MCF 10A (cell line): ENCODE measurements at regions not wholly inside any gene's neighbourhood (a gene's known extent, or its start where the extent isn't known, plus 50 kb on each side); places are given as distances from the start of the nearest gene placed in this dataset.
"Not testable (repeated sequence)": the region's sequence is repeated elsewhere in the genome, so short reads cannot be mapped to it uniquely, and the experiment has no call there.

Source experiments
- BruUV-seq: library from RNA; stranded (reverse); fragments of 400-500 nt; replicated peaks from 2 replicates; lab custom pipeline; 2021; lab: Mats Ljungman, UMichigan
- CTCF ChIA-PET: fragments of 300-600 bp; sonication (Branson Sonifier 250); formaldehyde crosslinking; extraction: SDS; loops from one replicate; lab custom pipeline; 2021; ENCODE audit warnings: antibody characterized with exemption, inconsistent platforms; lab: Yijun Ruan, JAX
- POLR2A ChIA-PET: fragments of 300-600, 350-650 bp; sonication (Branson Sonifier 250); formaldehyde crosslinking; extraction: SDS; loops from one replicate; lab custom pipeline; 2020; ENCODE audit warnings: antibody characterized with exemption, inconsistent platforms; lab: Yijun Ruan, JAX
- DNase-seq: peaks from one replicate; pipeline ENCODE4 v3.0.0-alpha.2; 2018; ENCODE audit not compliant: unreplicated experiment
- H3K27ac Mint-ChIP-seq: one replicate; pipeline ENCODE4 v1.8.0; 2022; ENCODE audit warnings: mild to moderate bottlenecking, low read depth, mixed read lengths; ENCODE audit not compliant: unreplicated experiment
- H3K27me3 Mint-ChIP-seq: one replicate; pipeline ENCODE4 v1.8.0; 2022; ENCODE audit warnings: mixed read lengths; ENCODE audit not compliant: insufficient read depth, unreplicated experiment
- H3K36me3 Mint-ChIP-seq: one replicate; pipeline ENCODE4 v1.8.0; 2022; ENCODE audit warnings: mild to moderate bottlenecking, moderate library complexity, mixed read lengths; ENCODE audit not compliant: insufficient read depth, unreplicated experiment
- H3K4me1 Mint-ChIP-seq: one replicate; pipeline ENCODE4 v1.8.0; 2022; ENCODE audit warnings: mixed read lengths; ENCODE audit not compliant: insufficient read depth, unreplicated experiment
- H3K4me3 Mint-ChIP-seq: one replicate; pipeline ENCODE4 v1.8.0; 2022; ENCODE audit warnings: mild to moderate bottlenecking, moderate library complexity, mixed read lengths; ENCODE audit not compliant: unreplicated experiment
- H3K9me3 Mint-ChIP-seq: one replicate; pipeline ENCODE4 v1.8.0; 2022; ENCODE audit warnings: mixed read lengths; ENCODE audit not compliant: unreplicated experiment
- intact Hi-C: fragments of 100-400 bp; cut with micrococcal nuclease; formaldehyde crosslinking; loops from 2 replicates; pipeline ENCODE4 v1.14.1; 2022
- TF ChIP-seq, protein P1 (sequence below): fragments of 200-600 bp; IDR thresholded peaks from one replicate; pipeline ENCODE4 v1.8.0; 2022; ENCODE audit warnings: antibody characterized with exemption, mild to moderate bottlenecking; ENCODE audit not compliant: unreplicated experiment

DNA sequence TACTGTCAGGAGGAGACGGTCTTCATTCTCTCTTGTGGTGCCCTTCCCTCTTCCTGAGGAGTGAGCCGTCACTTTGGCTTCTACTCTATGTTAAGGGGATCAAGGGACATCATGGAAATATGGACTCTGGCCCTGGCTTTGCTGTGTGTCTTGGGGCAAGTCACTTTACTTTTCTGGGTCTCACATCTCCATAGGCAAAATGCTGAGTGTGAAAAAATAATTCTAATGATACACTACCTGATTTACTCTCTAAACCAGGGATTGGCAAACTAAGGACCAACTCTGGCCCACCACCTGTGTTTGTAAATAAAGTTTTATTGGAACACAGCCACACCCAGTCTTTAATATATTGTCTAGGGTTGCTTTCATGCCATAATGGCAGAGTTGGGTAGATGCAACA is 548.7 kb upstream of the CDH5 start:
- Mint-ChIP-seq H3K4me3 (no peak overlapping the region), H3K9me3 (peaks cover 3% of the 10 kb centered on the region), H3K4me1 (no peaks in the 10 kb centered on the region), H3K27me3 (no peaks in the 10 kb centered on the region), H3K27ac (no peak overlapping the region), H3K36me3 (no peaks in the 10 kb centered on the region)
- TF ChIP-seq, protein P1, sequence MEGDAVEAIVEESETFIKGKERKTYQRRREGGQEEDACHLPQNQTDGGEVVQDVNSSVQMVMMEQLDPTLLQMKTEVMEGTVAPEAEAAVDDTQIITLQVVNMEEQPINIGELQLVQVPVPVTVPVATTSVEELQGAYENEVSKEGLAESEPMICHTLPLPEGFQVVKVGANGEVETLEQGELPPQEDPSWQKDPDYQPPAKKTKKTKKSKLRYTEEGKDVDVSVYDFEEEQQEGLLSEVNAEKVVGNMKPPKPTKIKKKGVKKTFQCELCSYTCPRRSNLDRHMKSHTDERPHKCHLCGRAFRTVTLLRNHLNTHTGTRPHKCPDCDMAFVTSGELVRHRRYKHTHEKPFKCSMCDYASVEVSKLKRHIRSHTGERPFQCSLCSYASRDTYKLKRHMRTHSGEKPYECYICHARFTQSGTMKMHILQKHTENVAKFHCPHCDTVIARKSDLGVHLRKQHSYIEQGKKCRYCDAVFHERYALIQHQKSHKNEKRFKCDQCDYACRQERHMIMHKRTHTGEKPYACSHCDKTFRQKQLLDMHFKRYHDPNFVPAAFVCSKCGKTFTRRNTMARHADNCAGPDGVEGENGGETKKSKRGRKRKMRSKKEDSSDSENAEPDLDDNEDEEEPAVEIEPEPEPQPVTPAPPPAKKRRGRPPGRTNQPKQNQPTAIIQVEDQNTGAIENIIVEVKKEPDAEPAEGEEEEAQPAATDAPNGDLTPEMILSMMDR, result no peak
- CTCF ChIA-PET, result no interaction called here
- BruUV-seq, result no TSS peak
- DNase-seq, result no peak
- intact Hi-C loops, result no loop called here
- POLR2A ChIA-PET, result no interaction called here

DNA sequence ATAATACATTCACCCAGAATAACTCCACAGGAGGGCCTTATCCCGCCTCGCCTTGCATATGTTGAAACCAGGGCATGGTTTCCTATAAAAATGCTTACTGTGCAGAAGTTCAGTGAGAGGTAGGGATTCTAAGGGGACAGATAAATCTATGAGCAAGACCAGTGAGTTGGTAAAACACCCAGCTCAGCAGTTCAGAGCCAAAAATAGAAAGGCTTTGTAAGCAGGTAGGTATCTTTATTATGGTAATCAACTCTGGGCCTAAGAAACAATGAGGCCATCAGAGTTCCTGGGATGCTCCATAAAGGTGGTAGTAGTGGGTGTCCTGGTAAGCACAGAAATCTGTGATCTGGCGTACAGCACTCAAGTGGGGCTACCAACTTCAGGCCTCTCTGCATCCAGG is 549.4 kb upstream of the CDH5 start:
- DNase-seq, result no peak
- intact Hi-C loops, result no loop called here
- Mint-ChIP-seq H3K36me3 (no peaks in the 10 kb centered on the region), H3K4me1 (no peaks in the 10 kb centered on the region), H3K27me3 (no peaks in the 10 kb centered on the region), H3K27ac (no peak overlapping the region), H3K9me3 (peaks cover 10% of the 10 kb centered on the region), H3K4me3 (no peak overlapping the region)
- TF ChIP-seq, protein P1, result no peak
- POLR2A ChIA-PET, result no interaction called here
- CTCF ChIA-PET, result interaction anchor here (0.5 kb wide), 1 partner anchor 1475 kb away, joined by 3 read pairs; no protein-coding TSS in a partner anchor
- BruUV-seq, result no TSS peak

DNA sequence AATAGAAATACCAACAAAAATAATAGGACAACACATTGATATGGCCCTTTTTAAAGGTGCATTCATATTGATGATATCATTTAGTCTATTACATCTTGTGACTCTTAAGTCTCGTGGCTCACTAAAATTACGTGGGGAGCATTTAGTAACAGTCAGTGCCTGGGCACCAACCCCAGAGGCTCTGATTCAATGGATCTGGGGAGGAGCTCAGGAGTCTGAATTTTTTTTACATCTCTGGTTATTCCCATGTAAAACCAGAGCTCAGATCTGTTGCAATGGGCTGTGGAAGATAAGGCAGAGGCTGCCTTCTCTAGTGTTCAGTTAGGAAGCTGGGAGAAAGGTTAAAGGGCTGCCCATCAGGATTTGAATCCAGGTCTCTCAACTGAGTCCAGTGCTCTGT is 549.9 kb upstream of the CDH5 start:
- CTCF ChIA-PET, result interaction anchor here (0.5 kb wide), 1 partner anchor 1475 kb away, joined by 3 read pairs; no protein-coding TSS in a partner anchor
- Mint-ChIP-seq H3K9me3 (peaks cover 15% of the 10 kb centered on the region), H3K4me1 (no peaks in the 10 kb centered on the region), H3K27me3 (no peaks in the 10 kb centered on the region), H3K4me3 (no peak overlapping the region), H3K27ac (no peak overlapping the region), H3K36me3 (no peaks in the 10 kb centered on the region)
- POLR2A ChIA-PET, result no interaction called here
- no peak for DNase-seq
- intact Hi-C loops, result no loop called here
- TF ChIP-seq, protein P1, result no peak
- no TSS peak for BruUV-seq

DNA sequence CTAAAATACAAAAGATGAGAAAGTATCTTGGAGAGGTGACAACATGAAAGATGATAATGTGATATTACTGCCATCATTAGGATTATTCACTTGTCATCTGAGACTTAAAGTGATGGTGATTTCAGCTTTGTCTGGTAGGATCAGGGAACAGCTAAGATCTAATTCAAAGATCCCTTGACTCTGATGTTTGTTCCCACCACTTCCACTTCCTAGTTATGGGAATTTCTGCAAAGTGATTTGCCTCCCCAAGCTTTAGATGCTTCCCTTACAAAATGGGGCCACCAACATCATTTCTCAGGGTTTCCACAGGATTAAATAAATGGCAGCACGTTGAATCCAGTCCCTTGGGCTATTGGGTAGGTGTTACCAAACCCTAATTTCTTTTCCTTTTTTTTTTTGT is 550.8 kb upstream of the CDH5 start:
- ChIA-PET CTCF (no interaction called here), POLR2A (no interaction called here)
- no peak overlapping the region for H3K27ac Mint-ChIP-seq
- no peaks in the 10 kb centered on the region for H3K27me3 Mint-ChIP-seq
- DNase-seq, result no peak
- H3K36me3 Mint-ChIP-seq, result no peaks in the 10 kb centered on the region
- intact Hi-C loops, result no loop called here
- TF ChIP-seq, protein P1, result no peak
- H3K4me3 Mint-ChIP-seq, result no peak overlapping the region
- no peaks in the 10 kb centered on the region for H3K4me1 Mint-ChIP-seq
- BruUV-seq, result no TSS peak
- H3K9me3 Mint-ChIP-seq, result peaks cover 15% of the 10 kb centered on the region

DNA sequence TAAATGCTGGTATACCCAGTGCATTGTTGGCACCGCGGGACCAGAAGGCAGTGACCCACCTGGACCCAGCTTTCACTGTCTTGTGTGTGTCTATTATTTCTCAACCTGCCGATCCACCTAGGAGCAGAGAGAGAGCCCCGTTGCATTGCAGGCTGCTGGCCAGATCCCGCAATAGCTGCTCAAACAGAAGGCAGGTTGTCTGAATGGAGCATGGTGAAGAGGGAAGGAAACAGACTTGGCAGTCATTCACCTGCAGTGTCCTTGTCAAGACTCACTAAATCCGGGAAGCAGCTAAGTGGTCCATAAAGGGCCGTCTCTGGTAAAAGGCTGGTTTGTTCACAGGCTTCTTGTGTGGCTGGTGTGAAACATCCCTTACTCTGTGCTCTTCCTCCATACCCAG is 552.6 kb upstream of the CDH5 start:
- intact Hi-C loops, H3K27ac Mint-ChIP-seq, H3K27me3 Mint-ChIP-seq, CTCF ChIA-PET, H3K4me3 Mint-ChIP-seq, H3K36me3 Mint-ChIP-seq, DNase-seq, H3K4me1 Mint-ChIP-seq, BruUV-seq, POLR2A ChIA-PET: not testable (repeated sequence)
- H3K9me3 Mint-ChIP-seq, result peaks cover 15% of the 10 kb centered on the region
